ENCODE measurements at regions not wholly inside any gene's neighbourhood (a gene's known extent, or its start where the extent isn't known, plus 50 kb on each side); places are given as distances from the start of the nearest gene placed in this dataset.

GRCh38 chr22:44390613-44390970, 77.8 kb upstream of the SHISAL1 start:
- Histone ChIP-seq H3K4me2 (ENCODE audit: low read length) (no peak overlapping the region), H3K9me3 (ENCODE audit: low read length) (no peaks in the 10 kb centered on the region), H3K27me3 (ENCODE audit: insufficient read depth, low read depth, low read length) (no peaks in the 10 kb centered on the region), H3K27ac (ENCODE audit: low read length) (no peak overlapping the region), H4K20me1 (ENCODE audit: insufficient read depth) (no peaks in the 10 kb centered on the region), H3K4me3 (ENCODE audit: low read length) (no peak overlapping the region), H3F3A (ENCODE audit: insufficient read depth, low read length, poor library complexity, severe bottlenecking) (no peaks in the 10 kb centered on the region), H3K9ac (ENCODE audit: low read length) (no peak overlapping the region), H3K36me3 (ENCODE audit: insufficient read depth, low read length) (no peaks in the 10 kb centered on the region), H3K9me2 (ENCODE audit: insufficient read depth, low read length) (no peaks in the 10 kb centered on the region), H3K79me2 (replicated peaks; ENCODE audit: insufficient read depth, low read length) (no peaks in the 10 kb centered on the region), H2AFZ (ENCODE audit: low read depth, low read length) (no peak overlapping the region)
- TF ChIP-seq MXI1 (conservative IDR thresholded peaks at IDR 0.05; ENCODE audit: poor library complexity, severe bottlenecking) (no peak), CTCF (IDR thresholded peaks at IDR 0.05; ENCODE audit: poor library complexity, severe bottlenecking) (no peak), SMC3 (conservative IDR thresholded peaks at IDR 0.05; ENCODE audit: poor library complexity) (no peak), POLR2AphosphoS5 (IDR thresholded peaks at IDR 0.05) (no peak), REST (IDR thresholded peaks at IDR 0.05; ENCODE audit: borderline replicate concordance) (no peak), TAF1 (IDR thresholded peaks at IDR 0.05; ENCODE audit: low read depth) (no peak), EZH2 (IDR thresholded peaks at IDR 0.05; ENCODE audit: borderline replicate concordance, insufficient read depth, low read length, poor library complexity, severe bottlenecking) (no peak), RAD21 (conservative IDR thresholded peaks at IDR 0.05) (no peak), EP300 (conservative IDR thresholded peaks at IDR 0.05; ENCODE audit: poor library complexity, severe bottlenecking) (no peak)

- Histone ChIP-seq H3K27me3 (ENCODE audit: insufficient read depth, low read depth, low read length) (no peaks in the 10 kb centered on the region), H3K9me3 (ENCODE audit: low read length) (no peaks in the 10 kb centered on the region), H3F3A (ENCODE audit: insufficient read depth, low read length, poor library complexity, severe bottlenecking) (no peaks in the 10 kb centered on the region), H3K27ac (ENCODE audit: low read length) (no peak overlapping the region), H3K79me2 (replicated peaks; ENCODE audit: insufficient read depth, low read length) (no peaks in the 10 kb centered on the region), H4K20me1 (ENCODE audit: insufficient read depth) (no peaks in the 10 kb centered on the region), H3K36me3 (ENCODE audit: insufficient read depth, low read length) (no peaks in the 10 kb centered on the region), H3K9ac (ENCODE audit: low read length) (no peak overlapping the region), H3K9me2 (ENCODE audit: insufficient read depth, low read length) (no peaks in the 10 kb centered on the region), H3K4me3 (ENCODE audit: low read length) (no peak overlapping the region), H2AFZ (ENCODE audit: low read depth, low read length) (no peak overlapping the region), H3K4me2 (ENCODE audit: low read length) (no peak overlapping the region)
- TF ChIP-seq RAD21 (conservative IDR thresholded peaks at IDR 0.05): no peak
- TF ChIP-seq EP300 (conservative IDR thresholded peaks at IDR 0.05; ENCODE audit: poor library complexity, severe bottlenecking): no peak
- no peak for TF ChIP-seq POLR2AphosphoS5 (IDR thresholded peaks at IDR 0.05)
- TF ChIP-seq TAF1 (IDR thresholded peaks at IDR 0.05; ENCODE audit: low read depth): no peak
- TF ChIP-seq EZH2 (IDR thresholded peaks at IDR 0.05; ENCODE audit: borderline replicate concordance, insufficient read depth, low read length, poor library complexity, severe bottlenecking): no peak
- TF ChIP-seq SMC3 (conservative IDR thresholded peaks at IDR 0.05; ENCODE audit: poor library complexity): no peak
- TF ChIP-seq CTCF (IDR thresholded peaks at IDR 0.05; ENCODE audit: poor library complexity, severe bottlenecking): no peak
- TF ChIP-seq MXI1 (conservative IDR thresholded peaks at IDR 0.05; ENCODE audit: poor library complexity, severe bottlenecking): no peak
- TF ChIP-seq REST (IDR thresholded peaks at IDR 0.05; ENCODE audit: borderline replicate concordance): no peak
Measured at GRCh38 chr22:44389926-44390612, 77.3 kb upstream of the SHISAL1 start.
